HG03520 (cell line): ENCODE measurements at regions not wholly inside any gene's neighbourhood (a gene's known extent, or its start where the extent isn't known, plus 50 kb on each side); places are given as distances from the start of the nearest gene placed in this dataset.

Experiments
- ATAC-seq: cut with Tn5 transposase; IDR thresholded peaks from one replicate; pipeline ENCODE4 v1.9.1; 2021; ENCODE audit warnings: mild to moderate bottlenecking, moderate library complexity; ENCODE audit not compliant: unreplicated experiment

DNA sequence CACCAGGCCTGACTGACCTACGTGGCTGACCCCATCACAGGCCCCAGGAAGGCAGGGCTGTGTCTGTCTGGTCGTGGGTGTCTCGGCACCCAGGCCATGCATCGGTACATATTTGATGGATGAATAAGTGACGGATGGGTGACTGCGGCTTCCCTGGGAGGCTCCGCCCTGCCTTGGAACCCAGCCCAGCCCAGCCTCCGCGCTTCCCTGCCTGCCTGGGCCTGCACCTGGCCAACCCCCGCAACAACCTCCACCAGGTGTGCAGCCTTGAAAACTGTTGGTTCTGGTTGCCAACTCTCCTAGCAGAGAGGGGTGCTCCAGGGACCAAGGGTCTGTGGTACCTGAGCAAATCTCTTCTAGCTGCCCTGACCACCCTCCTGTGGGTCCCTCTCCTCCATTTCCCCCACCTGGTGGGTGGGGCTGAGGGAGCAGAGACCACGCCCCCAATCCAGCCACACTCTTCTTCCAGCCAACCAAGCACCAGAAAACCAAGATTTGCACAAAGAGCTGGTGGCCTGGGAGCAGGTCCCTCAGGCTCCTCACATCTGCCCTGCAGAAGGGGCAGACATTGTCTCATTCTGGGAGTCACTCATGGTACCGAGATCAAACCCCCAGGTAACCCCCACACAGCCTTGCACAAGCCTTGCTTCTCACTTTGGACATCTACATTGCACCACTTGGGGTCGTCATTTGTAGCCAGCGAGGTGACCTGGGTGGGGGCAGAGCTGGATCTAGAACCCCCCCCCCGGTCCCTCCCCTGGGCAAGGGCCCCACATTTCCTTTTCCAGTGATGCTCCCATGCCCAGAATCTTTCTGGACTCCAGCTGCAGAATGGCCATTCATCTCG, 100.6 kb upstream of the IER5L start:
- no peak for ATAC-seq

DNA sequence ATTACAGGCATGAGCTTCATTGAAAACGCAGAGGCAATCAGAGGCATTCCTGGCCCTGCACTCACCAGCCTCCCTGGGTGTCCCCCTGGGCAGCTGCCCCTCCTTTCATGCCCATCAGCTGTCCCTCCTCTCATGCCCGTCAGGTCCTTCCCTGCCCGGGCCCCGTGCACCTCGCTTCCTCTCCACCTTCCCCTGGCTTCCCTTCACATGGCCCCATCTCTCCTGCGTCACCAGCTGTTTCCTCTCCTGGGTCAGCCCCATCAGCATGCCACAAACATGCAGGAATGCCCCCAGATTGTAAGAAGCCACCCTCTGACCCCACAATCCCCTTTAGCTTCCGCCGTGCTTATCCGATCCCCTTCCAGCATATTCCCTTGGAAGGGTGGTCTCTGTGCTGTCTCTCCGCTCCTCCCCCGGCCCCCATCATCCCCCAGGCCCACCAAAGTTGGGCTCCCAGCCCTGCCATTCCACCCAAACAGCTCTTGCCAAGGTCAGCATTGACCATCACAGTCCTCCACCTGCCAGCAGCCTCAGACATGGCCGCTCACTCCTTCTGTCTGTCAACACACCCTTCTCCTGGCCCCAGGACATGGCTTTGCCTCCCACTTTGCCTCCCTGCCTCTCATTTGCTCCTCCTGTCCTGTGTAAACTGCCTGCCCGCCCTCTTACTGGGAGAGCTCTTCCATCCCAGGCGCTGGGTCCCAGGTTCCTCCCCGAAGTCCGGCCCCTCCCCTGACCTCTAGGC, 98.6 kb upstream of the IER5L start:
- no peak for ATAC-seq

DNA sequence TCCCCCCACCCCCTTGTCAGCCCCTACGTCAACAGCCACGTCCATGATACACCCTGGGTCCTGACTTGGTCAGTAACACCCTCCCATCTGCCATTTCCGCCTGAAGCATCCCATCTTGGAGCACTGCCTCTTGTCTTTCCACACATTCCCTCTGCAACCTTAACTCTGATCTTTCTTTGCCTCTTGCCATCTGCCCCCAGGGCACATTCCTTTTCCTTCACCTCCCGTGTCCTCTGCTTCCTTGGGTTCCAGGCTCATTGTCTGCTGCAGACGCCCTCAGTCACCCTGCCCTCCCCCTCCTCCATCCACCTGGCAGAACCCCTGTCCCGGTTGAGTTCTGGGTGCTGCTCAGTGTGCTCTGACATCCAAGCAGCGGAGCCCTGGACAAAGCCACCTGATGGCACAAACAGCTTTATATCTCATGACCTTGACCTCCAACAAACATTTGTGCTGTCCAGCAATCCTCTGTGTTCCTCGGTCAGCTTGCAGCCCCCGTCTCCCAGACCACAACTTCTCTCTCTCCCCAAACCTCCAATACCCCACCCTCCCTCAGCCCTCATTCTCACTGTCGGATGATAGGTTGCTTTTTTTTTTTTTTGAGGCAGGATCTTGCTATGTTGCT, 97.7 kb upstream of the IER5L start:
- ATAC-seq = no peak

DNA sequence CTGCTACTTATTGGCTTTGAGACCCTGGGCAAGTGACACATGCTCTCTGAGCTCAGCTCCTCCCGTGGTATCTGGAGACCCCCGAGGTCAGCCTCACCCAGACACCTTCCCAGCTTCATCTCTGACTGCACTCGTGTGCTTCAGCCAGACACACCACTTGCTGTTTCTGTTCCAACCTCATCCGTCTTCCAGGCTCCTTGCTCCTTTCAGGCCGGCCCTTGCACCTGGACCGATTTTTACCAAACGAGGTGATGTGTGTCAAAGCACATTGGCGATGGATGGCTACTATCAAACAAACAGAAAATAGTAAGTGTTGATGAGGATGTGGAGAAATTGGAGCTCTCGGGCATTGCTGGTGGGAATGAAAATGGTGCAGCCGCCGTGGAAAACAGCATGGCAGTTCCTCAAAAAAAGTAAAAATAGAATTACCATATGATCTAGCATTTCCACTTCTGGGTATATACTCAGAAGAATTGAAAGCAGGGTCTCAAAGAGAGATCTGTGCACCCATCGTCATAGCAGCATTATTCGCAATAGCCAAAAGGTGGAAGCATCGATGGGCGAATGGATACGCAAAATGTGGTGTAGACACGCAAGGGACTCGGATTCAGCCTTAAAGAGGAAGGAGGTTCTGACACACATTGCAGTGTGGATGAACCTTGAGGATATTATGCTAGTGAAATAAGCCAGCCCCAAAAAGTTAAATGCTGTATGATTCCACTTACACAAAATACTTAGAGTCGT, 96.1 kb upstream of the IER5L start:
- ATAC-seq = no peak

DNA sequence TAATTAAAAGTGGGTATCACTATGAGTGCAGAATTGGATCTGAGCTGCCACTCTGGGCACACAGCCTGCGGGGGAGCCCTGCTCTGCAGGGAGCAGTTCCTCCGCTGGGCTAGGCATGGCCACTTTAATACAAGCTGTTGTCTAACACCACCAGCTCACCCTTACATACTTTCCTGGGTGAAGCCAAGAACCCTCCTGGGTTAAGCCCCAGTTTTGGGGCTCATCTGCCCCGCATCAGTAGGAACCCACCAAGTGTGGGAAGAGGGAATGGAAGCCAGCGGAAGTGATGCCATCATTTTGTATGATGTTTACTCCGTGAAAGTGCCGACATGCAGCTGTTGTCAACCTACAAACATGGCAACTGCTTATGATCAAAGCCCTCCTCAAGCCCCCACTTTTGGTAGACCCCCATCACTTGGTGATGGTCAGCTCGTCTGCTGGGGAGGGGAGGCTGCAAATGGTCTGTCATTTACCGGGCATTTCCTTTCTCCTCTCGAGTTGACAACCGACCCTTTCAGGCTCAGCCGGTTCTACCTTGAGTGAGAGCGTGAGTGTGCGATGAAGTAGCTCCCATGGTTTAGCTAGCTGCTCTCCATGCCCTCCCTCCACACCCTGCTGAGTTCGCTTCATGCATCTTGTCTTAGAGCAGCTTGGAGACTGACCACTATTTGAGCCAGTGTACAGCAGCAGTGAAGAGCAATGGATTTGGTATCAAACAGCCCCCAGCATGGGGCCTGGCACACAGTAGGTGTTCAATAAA, 95.3 kb upstream of the IER5L start:
- ATAC-seq = no peak

DNA sequence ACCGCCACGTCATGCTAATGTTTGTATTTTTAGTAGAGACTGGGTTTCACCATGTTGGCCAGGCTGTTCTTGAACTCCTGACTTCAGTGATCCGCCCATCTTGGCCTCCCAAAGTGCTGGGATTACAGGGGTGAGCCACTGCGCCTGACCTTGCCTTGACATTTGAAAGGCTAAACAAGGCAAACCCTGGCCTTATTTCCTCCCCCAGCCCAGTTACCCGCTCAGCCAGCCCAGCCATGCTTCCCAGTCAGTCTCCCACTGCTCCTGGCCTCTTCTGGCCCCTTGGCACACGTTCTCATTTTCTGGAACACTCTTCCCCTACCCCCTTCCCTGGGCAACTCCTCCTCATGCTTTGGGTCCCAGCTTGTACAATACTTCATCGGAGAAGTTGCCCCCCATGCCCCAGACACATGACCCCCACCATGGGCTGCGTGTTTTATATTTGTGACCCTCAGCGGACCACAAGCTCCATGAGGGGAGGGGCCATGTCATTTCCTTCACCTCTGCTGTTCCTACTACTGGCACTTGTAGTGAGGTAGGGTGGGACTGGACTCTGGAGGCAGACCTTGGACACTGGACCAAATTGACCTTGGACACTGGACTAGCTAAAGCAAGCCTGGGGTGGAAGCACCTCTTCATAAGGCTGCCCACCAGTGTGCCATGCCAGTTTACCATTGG, 94.4 kb upstream of the IER5L start:
- ATAC-seq = no peak

DNA sequence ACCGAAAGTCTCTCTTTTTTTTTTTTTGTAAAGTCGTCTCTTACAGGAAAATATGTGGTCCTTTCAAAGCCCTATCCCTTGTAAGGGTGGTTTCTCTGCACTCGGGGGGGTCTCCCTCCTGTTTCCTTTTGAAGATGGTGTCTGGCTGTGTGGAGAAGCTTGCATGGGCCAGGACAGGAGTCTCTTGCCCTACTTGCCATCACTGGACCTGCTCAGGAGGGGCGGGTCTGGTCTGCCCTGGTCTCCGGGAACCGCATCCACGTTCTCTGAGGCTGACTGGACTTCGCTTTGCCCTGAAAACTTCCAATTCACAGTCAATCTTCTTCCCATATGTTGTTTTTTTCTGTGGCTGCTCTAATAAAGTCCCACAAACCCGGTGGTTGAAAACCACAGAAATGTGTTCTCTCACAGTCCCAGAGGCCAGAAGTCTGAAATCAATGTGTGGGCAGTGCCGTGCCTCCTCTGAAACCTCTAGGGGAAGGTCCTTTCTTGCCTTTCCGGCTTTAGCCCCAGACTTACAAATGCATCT, 92.9 kb upstream of the IER5L start:
- peak; percentile 47 for ATAC-seq

DNA sequence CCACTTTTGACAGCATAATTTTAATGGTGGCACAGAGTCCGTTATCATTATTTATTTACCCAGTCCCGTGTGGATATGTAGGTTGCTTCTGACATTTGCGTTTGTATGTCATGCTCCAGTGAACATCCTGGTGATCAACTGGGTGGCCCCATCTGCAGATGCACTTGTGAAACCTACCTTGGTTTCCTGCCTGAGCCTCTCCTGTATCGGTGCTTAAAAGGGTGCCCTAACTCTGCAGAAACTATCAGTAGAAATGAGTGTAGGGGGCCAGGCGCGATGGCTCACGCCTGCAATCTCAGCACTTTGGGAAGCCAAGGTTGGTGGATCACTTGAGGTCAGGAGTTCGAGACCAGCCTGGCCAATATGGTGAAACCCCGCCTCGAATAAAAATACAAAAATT, 92.1 kb upstream of the IER5L start:
- ATAC-seq = no peak

DNA sequence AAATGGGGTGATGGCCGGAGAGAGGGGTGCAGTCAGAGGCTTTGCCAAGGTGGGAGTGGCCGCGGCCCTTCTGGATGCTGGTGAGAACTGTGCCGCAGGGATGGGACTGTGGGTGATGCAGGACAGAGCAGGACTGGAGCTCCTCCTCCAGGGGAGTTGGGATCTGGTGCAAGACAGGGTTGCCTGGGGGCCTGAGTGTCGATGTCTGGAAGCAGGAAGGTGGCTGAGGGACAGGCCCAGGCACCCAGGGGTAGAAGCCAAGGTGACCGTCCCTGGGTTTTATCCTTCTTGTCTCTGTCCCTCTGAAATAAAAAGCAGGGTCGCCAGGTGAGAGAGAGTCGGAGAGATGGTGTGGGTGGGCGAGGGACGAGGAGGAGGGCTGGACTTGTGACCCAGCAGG, 89.1 kb upstream of the IER5L start:
- no peak for ATAC-seq

DNA sequence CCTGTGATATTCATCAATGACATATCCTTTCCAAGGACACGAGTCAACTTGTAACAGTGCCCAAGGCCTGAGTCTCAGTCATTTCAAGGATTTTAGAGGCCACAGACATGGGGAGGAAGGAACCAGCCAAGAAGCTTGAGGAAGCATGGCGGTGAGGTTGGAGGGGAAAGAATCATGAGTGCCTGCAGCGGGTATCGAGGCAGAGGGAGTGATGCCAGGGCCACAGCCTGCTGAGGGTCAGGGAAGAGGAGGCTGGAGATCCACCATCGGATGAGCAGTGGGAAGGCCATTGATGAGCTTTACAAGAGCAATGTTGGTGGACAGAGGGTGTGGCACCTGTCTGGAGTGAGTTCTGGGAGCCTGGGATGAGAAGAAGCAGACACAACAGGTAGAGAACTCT, 88.5 kb upstream of the IER5L start:
- ATAC-seq = no peak

DNA sequence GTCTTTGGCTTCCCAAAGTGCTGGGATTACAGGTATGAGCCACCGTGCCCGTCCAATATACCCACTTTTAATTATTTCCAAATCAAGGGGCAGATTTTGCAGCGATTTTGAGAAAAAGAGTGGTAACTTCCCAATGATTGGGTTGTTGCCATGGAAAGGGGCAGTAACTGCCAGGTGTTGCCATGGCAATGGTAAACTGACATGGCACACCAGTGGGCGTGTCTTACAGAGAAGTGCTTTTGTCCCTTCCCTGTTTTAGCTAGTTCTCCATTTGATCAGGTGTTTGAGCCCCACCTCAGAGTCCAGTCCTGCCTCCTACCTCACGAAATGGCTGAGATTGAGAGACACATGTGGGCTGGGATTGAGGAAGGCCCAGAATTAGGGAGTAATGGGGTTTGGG, 86.3 kb upstream of the IER5L start:
- no peak for ATAC-seq

DNA sequence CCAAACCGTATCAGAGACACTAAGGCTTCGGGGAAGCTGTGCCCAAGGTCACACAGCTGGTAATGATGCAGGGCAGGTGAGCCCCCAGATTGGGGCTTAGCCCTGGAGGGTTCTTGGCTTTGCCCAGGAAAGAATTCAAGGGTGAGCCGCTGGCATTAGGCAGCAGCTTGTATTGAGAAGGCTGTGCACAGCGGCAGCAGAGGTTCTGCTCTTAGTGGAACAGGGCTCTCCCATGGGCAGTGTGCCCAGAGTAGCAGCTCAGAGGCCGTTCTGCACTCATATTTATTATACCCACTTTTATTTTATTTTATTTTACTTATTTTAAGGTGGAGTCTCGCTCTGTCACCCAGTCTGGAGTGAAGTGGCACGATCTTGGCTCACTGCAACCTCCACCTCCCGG, 85.8 kb upstream of the IER5L start:
- ATAC-seq = no peak

DNA sequence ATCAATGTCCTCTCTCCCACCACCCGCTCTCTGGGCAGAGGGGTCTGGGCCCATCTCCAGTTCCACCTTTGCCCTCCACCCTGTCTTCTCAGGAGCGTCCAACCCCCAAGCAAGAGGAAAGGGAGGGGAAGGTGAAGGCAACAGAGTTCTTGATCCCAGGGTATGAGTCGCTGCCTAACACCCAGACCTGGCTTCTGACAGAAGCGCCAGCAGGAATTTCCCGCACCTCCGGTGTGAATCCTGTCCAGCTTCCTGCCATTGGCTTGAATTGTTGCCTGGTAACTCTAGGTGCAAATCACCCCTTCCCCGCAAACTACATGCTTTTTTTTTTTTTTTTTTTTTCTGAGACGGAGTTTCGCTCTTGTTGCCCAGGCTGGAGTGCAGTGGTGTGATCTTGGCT, 84.2 kb upstream of the IER5L start:
- ATAC-seq = no peak

DNA sequence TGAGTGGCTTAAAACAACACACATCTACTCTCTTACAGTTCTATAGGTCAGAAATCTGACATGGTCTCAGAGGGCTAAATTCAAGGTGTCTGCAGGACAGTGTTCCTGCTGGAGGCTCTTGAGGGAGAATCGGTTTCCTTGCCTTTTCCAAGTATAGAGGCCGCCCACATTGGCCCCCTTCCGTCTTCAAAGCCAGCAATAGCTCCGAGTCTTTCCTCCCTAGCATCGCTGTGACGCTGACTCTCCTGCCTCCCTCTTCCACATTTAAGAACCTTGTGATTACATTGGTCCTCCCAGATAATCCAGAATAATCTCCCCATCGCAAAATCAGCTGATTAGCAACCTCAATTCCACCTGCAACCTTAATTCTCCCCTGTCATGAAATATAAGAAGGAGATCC, 81.3 kb upstream of the IER5L start:
- ATAC-seq = no peak

DNA sequence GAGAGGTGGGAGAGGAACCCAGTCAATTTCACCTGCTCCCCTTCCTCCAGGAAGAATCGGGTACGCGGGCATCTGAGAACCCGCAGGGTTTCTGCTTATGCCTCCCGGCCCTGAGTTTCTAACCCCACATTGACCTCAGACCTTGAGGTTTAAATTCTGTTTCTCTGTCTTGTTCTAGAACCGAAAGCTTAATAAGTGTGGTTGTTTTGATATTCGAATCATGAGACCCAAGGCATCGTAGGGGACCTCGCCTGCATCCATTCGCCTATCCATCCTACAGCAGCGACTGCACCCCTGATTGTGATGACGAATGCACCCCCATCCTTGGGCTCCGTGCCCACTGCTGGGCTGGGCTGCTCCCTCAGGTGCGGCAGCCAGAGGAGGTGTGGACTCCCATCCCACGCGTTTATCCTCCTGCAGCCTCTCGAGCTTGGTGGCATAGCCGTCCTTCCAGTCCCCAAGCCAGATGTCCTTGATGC, 80.8 kb upstream of the IER5L start:
- no peak for ATAC-seq

DNA sequence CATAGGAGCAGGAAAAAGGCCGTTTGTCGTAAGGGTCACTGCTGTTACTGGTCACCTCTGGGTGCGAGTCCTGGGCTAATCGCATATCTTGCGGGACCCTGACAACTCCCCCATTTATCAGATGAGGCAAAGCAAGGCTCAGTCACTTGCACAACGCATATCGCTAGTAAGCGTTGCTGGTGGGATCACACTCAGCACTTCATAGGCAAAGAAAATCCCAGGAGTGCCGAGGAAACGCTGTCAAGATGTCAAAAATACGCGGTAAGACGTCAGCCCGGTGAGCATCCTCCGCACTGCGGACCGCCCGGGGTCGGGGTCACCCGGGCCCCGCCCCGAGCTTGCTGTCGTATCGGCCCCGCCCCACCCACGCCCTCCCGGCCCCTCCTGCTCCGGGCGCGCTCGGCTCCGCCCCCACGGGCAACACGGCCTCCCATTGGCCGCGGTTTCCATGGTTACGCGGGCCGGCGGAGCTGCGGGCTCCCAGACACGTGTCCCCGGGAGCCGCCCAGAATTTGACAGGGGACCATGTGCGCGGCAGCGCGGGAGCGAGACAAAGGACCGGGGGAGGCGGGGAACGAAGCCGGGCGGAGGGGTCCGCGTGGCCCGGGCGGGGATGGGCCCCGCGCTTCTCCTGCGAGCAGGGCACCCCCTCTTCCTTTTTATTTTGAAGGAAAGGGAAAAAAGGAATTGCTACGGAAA, 80.2 kb upstream of the IER5L start:
- no peak for ATAC-seq

DNA sequence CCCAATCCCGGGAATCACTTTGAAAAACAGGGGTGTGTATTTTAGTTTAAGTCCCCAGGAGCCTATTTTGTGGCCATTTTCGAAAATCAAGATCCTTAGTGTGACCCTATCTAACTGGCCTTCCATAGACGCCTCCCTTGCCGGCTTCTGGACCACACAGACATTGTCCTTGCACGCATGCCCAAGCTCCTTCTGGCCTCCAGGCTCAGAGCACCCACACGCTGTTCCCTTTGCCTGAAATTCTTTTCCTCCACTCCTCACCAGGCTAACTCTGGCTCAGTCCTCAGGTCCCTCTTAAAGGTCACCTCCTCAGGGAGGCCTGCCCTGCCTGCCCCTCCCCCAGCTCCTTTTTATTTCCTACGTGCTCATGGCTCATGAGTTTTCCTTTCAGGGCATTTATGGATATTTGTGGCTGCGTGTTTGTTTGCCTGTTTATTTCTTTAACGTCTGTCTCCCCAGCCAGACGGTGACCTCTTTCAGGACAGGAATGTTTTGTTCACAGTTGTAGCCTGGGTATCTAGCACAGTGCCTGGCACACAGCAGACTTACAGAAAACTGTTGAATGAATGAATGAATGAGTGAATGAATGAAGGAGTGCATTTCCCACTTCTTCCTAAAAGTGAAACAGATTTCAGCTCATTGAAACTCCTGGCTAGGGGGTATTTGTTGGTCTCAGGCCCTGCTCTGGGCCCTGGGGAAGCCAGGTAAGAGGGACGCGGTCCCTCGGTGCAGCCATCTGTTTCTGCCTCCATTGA, 79.1 kb upstream of the IER5L start:
- ATAC-seq = no peak

DNA sequence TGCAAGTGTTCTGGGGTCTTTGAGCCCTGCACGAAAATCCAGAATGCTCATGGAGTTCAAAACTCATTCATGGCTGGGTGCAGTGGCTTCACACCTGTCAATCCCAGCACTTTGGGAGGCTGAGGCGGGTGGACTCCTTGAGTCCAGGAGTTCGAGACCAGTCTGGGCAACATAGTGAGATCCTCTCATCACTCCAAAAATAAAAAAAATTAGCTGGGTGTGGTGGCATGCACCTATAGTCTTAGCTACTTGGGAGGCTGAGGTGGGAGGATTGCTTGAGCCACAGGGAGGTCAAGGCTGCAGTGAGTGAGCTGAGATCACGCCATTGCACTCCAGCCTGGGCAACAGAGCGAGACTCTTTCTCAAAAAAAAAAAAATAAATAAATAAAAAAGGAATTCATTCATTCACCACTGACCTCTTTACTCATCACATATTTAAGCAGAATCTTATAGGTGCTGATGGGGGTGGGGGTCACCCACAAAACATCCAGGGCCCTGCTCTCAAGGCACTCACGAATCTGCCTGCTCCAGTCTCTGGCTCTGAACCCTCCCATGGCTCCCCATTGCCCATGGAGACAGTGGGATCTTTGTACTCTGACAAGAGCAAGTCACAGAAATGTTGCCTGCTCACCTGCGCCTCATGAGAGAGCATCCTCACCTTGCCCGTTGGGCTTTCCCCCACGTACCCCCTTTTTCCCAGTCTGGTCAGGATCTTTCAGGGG, 76.7 kb upstream of the IER5L start:
- no peak for ATAC-seq
